Smooth muscle cell (in vitro differentiated cells): ENCODE measurements at regions not wholly inside any gene's neighbourhood (a gene's known extent, or its start where the extent isn't known, plus 50 kb on each side); places are given as distances from the start of the nearest gene placed in this dataset.

Experiments
- DNase-seq: peaks from one replicate; lab custom pipeline; 2025; ENCODE audit not compliant: unreplicated experiment; lab: John Stamatoyannopoulos, UW
- H2AFZ ChIP-seq: fragments of 200-600 bp; sonication (generic); 2 replicates; pipeline ENCODE4 v1.6.0; 2016; ENCODE audit warnings: antibody characterized with exemption, low read depth, mild to moderate bottlenecking
- H3F3A ChIP-seq: fragments of 200-600 bp; sonication (generic); 2 replicates; pipeline ENCODE4 v1.6.0; 2017; ENCODE audit warnings: antibody characterized with exemption, low read depth
- H3K27ac ChIP-seq: fragments of 200-600 bp; sonication (generic); 2 replicates; pipeline ENCODE4 v1.5.1; 2016; ENCODE audit warnings: low read depth, mild to moderate bottlenecking
- H3K27me3 ChIP-seq: fragments of 200-600 bp; sonication (generic); 2 replicates; pipeline ENCODE4 v1.6.1; 2016; ENCODE audit warnings: low read depth, mild to moderate bottlenecking
- H3K36me3 ChIP-seq: fragments of 200-600 bp; sonication (generic); 2 replicates; pipeline ENCODE4 v1.5.1; 2016; ENCODE audit warnings: low read depth
- H3K4me1 ChIP-seq: fragments of 200-600 bp; sonication (generic); 2 replicates; pipeline ENCODE4 v1.5.1; 2016; ENCODE audit warnings: low read depth
- H3K4me2 ChIP-seq: fragments of 200-600 bp; sonication (generic); 2 replicates; pipeline ENCODE4 v1.6.0; 2016; ENCODE audit warnings: mild to moderate bottlenecking
- H3K4me3 ChIP-seq: fragments of 200-600 bp; sonication (generic); 2 replicates; pipeline ENCODE4 v1.5.1; 2016; ENCODE audit warnings: mild to moderate bottlenecking
- H3K79me2 ChIP-seq: fragments of 200-600 bp; sonication (generic); 2 replicates; pipeline ENCODE4 v1.6.0; 2016; ENCODE audit warnings: low read depth, mild to moderate bottlenecking
- H3K9ac ChIP-seq: fragments of 200-600 bp; sonication (generic); 2 replicates; pipeline ENCODE4 v1.6.0; 2016; ENCODE audit warnings: low read depth
- H3K9me3 ChIP-seq: fragments of 200-600 bp; sonication (generic); replicated peaks from 2 replicates; pipeline ENCODE4 v1.5.1; 2016; ENCODE audit warnings: low read depth
- H4K20me1 ChIP-seq: fragments of 200-600 bp; sonication (generic); 2 replicates; pipeline ENCODE4 v1.6.0; 2016; ENCODE audit warnings: low read depth
- WGBS: methylation state at CpG from one replicate; pipeline ENCODE4 v1.1.7; 2016; ENCODE audit warnings: low lambda C conversion rate; 5-methylcytosine and 5-hydroxymethylcytosine counted together
- TF ChIP-seq, protein P1 (sequence below): fragments of 200-600 bp; sonication (generic); IDR thresholded peaks from 2 replicates; pipeline ENCODE4 v1.5.1; 2017; ENCODE audit warnings: borderline replicate concordance, mild to moderate bottlenecking, antibody characterized with exemption; ENCODE audit not compliant: insufficient read depth, poor library complexity, severe bottlenecking

- H3K27me3 ChIP-seq, result no peaks in the 10 kb centered on the region
- no peaks in the 10 kb centered on the region for H3K79me2 ChIP-seq
- no peak overlapping the region for H2AFZ ChIP-seq
- no peaks in the 10 kb centered on the region for H3K36me3 ChIP-seq
- no peak overlapping the region for H3K4me3 ChIP-seq
- no peak overlapping the region for H3K27ac ChIP-seq
- TF ChIP-seq, protein P1, sequence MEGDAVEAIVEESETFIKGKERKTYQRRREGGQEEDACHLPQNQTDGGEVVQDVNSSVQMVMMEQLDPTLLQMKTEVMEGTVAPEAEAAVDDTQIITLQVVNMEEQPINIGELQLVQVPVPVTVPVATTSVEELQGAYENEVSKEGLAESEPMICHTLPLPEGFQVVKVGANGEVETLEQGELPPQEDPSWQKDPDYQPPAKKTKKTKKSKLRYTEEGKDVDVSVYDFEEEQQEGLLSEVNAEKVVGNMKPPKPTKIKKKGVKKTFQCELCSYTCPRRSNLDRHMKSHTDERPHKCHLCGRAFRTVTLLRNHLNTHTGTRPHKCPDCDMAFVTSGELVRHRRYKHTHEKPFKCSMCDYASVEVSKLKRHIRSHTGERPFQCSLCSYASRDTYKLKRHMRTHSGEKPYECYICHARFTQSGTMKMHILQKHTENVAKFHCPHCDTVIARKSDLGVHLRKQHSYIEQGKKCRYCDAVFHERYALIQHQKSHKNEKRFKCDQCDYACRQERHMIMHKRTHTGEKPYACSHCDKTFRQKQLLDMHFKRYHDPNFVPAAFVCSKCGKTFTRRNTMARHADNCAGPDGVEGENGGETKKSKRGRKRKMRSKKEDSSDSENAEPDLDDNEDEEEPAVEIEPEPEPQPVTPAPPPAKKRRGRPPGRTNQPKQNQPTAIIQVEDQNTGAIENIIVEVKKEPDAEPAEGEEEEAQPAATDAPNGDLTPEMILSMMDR, result no peak
- WGBS, result 77% methylated on average over 1 of the region's 1 CpG
- no peak overlapping the region for H3K4me2 ChIP-seq
- H3K4me1 ChIP-seq, result no peaks in the 10 kb centered on the region
- H3K9me3 ChIP-seq, result no peaks in the 10 kb centered on the region
- H4K20me1 ChIP-seq, result no peaks in the 10 kb centered on the region
- H3K9ac ChIP-seq, result no peak overlapping the region
- H3F3A ChIP-seq, result peaks cover 3% of the 10 kb centered on the region
- DNase-seq, result no peak
These were observed 365.3 kb upstream of the ZNF32 start for GRCh38 chr10:44013981-44014380.

DNA sequence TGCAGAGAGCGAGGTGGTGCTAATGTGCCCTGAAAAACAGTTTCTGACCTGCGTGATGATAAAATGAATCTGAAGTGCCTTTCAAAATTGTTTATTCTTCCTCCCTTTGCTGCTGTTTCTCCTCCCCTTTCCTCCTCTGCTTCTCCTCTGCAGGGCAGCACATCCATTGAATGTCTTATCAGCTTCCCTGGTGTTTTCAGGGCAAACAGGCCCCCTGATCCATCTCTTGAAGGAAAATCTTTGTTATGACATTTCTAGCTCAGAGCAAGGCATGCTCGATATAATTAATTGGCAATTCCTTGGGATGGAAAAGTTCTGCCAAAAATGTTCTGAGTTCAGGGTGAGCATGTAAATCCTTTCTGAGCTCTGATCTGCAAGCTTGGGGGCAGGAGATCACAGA is 364.2 kb upstream of the ZNF32 start:
- TF ChIP-seq, protein P1, result no peak
- H3K9me3 ChIP-seq, result no peaks in the 10 kb centered on the region
- no peak overlapping the region for H3K4me2 ChIP-seq
- no peaks in the 10 kb centered on the region for H3K4me1 ChIP-seq
- no peak overlapping the region for H3K4me3 ChIP-seq
- no peaks in the 10 kb centered on the region for H4K20me1 ChIP-seq
- H3K36me3 ChIP-seq, result no peaks in the 10 kb centered on the region
- WGBS, result 87% methylated on average over 3 of the region's 3 CpGs
- no peaks in the 10 kb centered on the region for H3K27me3 ChIP-seq
- no peak overlapping the region for H3K27ac ChIP-seq
- no peak overlapping the region for H3K9ac ChIP-seq
- no peak for DNase-seq
- no peak overlapping the region for H2AFZ ChIP-seq
- H3K79me2 ChIP-seq, result no peaks in the 10 kb centered on the region
- H3F3A ChIP-seq, result peaks cover 3% of the 10 kb centered on the region

DNA sequence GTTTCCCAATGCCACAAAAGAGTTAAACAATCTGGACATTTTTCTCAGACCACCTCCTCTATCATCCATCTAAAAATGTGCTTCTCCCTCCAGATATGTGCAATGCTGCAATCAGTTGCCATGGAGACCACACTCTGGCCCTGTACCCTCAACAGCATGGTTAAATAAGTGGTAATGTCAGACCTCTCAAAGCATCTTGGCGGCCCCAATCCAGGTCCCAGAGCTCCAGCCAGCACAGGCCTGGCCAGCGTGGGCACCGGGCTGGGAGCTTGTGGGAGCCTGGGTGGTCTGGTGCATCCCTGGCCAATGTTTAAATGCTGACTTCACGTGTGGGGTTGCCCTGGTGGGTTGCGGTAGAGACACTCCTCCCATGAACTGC is 362.9 kb upstream of the ZNF32 start:
- peak overlapping the region; percentile 62 for H3K27ac ChIP-seq
- H3K4me2 ChIP-seq, result no peak overlapping the region
- H3K9me3 ChIP-seq, result no peaks in the 10 kb centered on the region
- no peak overlapping the region for H2AFZ ChIP-seq
- no peaks in the 10 kb centered on the region for H3K4me1 ChIP-seq
- H3K4me3 ChIP-seq, result no peak overlapping the region
- peaks cover 6% of the 10 kb centered on the region for H3K27me3 ChIP-seq
- H3K36me3 ChIP-seq, result no peaks in the 10 kb centered on the region
- H3F3A ChIP-seq, result no peaks in the 10 kb centered on the region
- DNase-seq, result no peak
- H3K79me2 ChIP-seq, result no peaks in the 10 kb centered on the region
- TF ChIP-seq, protein P1, result no peak
- WGBS, result 89% methylated on average over 5 of the region's 5 CpGs
- no peak overlapping the region for H3K9ac ChIP-seq
- H4K20me1 ChIP-seq, result no peaks in the 10 kb centered on the region

DNA sequence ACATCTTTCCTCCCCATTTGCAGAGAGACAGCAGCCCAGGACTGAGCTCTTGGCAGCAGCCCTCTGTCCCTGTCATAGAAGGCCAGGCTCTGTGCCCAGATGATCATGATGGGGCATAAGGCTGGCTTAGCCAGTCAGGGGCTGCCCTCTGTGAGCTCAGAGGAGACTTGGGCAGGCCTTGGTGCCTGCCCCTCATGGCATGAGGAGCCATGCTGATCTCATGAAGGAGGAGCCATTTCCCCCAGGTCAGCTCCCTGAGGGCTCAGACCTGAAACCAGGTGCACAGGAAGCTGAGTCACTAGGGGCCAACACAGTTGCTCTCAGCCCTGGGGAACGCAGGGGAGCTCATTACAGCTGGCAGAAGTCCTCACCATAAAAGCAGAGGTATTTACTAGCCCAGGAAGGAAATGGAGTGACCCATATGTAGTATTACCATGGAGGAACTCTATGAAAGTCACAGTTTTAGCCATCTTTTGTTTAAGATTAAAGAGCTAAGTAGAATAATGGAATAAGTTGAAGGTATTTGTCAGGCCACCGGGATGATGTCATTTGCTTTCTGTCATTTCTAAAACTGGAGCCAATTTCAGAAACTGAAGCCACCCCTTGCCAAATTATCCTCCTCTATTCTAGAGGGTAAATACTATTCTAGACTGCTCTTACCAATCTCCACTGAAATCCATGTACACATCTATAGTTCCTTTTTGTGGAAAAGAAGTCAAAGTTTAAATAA is 362.4 kb upstream of the ZNF32 start:
- H3K9me3 ChIP-seq, result no peaks in the 10 kb centered on the region
- TF ChIP-seq, protein P1, result no peak
- H3K9ac ChIP-seq, result no peak overlapping the region
- H3K36me3 ChIP-seq, result no peaks in the 10 kb centered on the region
- no peak overlapping the region for H3K4me2 ChIP-seq
- H3K79me2 ChIP-seq, result no peaks in the 10 kb centered on the region
- H3K4me1 ChIP-seq, result no peaks in the 10 kb centered on the region
- no peaks in the 10 kb centered on the region for H4K20me1 ChIP-seq
- H3K27me3 ChIP-seq, result peaks cover 6% of the 10 kb centered on the region
- no peaks in the 10 kb centered on the region for H3F3A ChIP-seq
- no peak overlapping the region for H2AFZ ChIP-seq
- WGBS, result 76% methylated on average over 2 of the region's 2 CpGs
- H3K27ac ChIP-seq, result peak overlapping the region; percentile 62
- DNase-seq, result no peak
- H3K4me3 ChIP-seq, result no peak overlapping the region
